HG03442 (cell line): ENCODE measurements at regions not wholly inside any gene's neighbourhood (a gene's known extent, or its start where the extent isn't known, plus 50 kb on each side); places are given as distances from the start of the nearest gene placed in this dataset.
A peak's percentile ranks its signal among the peaks of the same experiment; 100 is the strongest.
"Not testable (repeated sequence)": the region's sequence is repeated elsewhere in the genome, so short reads cannot be mapped to it uniquely, and the experiment has no call there.

Source experiments
- ATAC-seq: cut with Tn5 transposase; IDR thresholded peaks from one replicate; pipeline ENCODE4 v1.9.1; 2021; ENCODE audit warnings: mild to moderate bottlenecking, moderate library complexity; ENCODE audit not compliant: unreplicated experiment

DNA sequence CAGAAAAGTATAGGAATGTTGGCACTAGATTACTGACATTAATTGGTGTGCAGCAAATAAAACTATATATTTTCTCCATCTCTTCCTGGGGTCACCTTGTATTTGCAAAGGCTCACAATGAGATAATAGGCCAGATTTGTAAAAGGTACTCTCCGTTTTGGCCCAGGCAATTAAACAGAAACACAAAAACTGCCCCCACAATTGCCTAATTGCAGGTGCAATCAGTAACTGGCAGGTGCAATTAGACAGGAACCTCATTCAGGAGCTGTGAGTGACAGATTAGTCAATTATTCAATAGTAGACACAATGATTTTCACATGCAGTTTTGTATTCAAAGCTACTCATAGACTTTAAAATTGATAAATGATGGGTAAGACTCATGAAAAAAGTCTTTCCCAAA, 451.4 kb upstream of the ID2 start:
- ATAC-seq: no peak

DNA sequence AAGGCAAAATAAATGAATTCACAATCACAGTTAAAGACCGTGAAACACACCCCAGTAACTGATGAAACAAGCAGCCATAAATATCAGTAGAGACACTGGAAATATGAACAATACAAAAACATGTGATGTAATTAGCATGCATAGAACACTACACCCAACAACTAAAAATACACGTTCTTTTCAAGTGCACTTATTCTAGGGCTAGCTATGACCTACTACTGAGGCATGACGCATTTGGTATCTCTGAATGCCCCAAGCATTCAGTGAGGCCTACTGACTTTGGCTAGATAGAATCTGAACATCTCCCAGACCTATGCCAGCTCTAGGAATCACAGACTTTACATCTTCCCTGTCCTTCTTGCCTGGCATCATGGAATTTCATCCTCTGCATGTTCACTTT, 450.0 kb upstream of the ID2 start:
- no peak for ATAC-seq

DNA sequence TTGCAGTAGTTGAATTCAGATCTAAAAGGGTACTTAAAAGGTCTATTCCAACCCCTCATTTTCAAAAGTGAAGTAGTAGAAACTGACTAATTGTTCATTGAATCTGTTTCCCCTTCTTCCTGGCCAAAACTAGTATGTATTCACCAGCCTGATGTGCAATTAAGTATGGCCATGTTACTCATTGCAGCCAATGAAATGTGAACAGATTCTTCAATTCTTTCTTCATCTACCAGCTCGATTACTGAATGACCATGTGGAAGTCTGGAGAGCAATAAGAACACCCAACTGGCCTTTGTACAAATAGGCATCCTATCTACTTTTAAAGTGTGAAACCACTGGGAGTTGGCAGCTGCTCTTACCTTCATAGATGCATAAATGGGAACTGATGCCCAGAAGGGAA, 449.0 kb upstream of the ID2 start:
- ATAC-seq: no peak

DNA sequence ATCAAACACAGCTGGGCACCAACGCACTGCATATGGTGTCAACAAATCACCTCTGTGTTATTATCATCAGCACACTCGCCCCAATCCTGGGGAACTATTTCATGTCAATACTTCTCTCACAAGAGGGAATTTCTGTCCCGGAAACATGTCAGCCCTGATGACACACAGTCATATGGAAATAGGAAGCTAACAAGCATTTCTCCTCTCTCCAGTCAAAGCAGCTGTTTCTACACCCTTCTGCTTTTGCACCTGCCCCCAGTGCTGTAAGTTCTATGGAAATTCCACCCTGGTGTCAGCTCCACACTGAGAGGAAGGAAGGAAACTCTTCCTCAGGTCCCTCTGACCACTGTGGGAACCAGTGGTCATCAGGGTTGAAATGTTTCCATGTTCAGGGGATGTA, 447.6 kb upstream of the ID2 start:
- peak; percentile 25 for ATAC-seq

DNA sequence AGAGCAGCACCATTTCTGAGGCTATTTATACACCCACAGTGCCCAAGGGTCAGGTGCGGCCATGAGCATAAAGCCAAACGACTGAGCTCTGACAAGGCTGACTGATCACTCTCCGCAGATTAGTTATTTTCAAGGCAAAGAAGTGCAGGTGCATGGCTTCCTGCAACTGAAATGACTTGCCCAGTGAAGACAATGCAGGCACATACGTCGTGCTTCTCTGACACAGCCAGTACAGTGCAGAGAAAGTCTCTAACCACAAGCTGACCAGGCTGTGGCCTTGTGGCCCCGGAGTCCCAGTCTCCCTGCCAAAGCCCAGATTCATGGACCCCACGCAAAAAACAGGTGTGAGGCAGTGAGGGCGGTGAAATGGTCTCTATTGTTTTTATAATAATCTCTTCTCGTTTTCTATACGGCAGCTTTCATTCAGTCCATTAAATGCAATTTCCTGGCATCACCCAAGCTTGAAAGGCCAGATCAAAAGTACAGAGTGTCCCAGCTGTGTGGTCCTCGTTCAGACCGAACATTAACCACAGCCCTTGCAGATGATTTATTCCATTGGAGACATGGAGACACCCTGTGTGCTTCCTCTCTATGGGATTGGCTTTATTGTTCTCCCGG, 447.0 kb upstream of the ID2 start:
- peak; percentile 96 for ATAC-seq

DNA sequence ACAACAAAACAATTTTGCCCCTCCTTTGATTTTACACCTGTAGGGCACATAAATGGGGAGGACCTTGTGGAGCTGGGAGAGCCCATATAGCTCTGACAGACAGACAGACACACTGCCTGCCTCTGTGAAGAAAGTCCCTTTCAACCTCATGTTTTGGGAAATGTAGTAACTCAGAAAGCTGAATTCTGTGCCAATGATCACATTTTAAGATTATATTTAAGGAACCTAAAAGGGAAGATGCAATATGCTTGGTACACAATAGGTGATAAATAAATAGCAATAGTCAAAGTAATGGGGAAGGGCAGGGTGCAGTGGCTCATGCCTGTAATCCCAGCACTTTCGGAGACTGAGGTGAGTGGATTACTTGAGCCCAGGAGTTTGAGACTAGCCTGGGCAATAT, 446.4 kb upstream of the ID2 start:
- ATAC-seq: no peak

DNA sequence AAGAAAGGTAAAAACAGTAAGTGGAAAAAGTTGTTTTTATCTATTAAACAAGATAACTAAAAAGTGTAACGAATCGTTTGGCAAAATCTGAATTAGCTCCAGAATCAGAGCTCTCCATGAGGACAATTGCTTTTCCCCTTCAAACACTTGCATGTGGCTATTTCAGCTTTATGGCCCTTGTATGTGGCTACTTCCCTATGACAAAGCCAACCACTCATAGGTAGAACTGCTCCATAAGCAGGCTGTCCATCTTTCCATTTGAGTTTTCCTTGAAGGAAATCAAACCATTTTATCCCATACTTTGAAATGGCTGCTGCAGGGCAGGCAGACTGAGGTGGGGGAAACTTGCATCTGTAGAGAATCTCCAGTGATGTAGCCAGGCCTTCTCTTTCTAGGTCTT, 445.5 kb upstream of the ID2 start:
- no peak for ATAC-seq

DNA sequence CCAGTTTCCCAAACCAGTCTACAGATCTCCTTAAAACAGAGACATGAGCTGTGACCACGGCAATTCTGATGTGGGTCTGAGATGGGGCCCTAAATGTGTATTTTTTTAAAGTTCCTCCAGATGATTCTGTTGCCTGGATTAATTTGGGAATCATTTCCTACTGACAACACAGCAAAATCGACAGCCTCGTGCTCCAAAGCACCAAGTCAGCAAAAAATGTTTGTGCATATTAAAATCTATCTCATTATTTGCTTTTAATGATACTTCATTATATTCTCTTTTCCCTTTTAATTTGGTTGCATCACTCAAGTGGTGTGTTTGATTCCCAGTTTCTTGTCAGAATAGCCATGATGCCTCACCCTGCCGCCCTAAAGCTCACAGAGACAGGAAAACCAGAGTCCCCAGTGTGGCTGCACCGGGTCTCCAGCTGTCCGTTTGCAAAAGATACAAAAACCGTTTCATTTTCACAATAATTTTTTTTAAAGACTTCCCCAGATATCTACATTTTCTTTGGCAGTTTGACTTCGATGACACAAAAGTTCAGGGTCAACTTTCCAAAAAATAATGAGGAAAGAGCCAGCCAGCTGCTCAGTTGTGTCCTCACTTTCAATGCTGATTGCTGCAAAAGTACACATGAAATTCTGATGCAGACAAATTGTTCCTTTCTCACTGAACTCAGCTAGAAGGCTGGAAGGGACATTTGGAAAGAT, 443.2 kb upstream of the ID2 start:
- ATAC-seq: no peak

DNA sequence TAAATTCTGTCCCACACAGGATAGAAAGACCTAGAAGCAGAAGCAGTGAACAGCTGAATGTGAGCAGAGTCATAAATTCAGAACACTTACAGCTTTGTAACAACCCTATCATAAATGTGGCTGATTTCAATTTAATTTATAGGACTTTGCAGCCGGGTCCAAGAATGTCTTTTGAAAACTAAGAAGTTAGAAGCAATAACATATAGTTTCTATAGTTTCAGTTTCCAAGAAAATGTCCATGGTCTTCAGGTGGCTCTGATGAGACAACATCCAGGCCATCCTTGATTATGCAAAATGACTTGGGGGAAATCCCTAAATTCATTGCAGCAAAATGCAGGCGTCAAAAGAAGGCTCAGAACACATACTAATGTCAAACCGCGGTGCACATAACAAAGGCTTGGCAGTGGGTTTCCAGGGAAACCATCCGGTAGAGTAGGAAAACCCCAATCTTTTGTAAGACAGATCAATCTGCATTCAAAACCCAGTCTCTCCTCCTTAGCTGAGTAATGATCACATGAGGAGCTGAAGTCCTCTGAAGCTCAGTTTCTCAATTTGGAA, 442.2 kb upstream of the ID2 start:
- no peak for ATAC-seq

DNA sequence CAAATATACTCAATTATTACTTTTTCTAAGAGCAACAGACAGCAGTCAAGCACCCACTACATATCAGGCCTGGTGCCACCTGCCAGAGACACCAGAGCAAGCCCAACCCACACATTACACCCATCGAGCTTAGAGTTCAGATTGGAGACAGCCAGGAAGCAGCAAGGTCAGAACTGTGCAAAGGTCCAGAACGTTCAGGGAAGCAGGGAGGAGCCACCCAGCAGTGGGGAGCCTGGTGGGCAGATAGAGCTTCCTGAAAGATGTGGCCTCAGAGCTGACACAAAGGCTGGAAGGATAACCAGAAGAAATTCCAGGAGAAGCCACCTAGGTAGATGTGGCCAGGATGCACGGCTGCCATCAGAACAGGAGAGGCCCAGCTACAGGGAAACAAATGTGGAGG, 440.5 kb upstream of the ID2 start:
- ATAC-seq: no peak

DNA sequence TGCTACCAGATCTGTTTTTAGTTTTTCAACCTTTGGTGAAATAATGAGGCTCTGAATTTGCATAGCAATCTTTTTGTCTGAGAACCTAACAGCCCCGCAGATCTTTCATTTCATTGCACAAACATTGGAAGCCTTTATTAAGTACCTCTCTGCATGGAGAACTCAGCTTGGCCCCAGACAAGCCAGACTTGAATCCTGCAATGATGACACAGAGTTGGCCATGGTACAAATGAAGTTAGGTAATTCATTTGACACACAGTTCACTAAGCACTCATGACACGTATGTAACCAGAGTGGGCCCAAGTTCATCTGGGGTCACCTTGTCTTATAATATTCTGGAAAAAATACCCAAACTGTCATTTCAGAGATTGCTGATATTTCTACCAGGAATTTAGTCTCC, 439.1 kb upstream of the ID2 start:
- no peak for ATAC-seq

DNA sequence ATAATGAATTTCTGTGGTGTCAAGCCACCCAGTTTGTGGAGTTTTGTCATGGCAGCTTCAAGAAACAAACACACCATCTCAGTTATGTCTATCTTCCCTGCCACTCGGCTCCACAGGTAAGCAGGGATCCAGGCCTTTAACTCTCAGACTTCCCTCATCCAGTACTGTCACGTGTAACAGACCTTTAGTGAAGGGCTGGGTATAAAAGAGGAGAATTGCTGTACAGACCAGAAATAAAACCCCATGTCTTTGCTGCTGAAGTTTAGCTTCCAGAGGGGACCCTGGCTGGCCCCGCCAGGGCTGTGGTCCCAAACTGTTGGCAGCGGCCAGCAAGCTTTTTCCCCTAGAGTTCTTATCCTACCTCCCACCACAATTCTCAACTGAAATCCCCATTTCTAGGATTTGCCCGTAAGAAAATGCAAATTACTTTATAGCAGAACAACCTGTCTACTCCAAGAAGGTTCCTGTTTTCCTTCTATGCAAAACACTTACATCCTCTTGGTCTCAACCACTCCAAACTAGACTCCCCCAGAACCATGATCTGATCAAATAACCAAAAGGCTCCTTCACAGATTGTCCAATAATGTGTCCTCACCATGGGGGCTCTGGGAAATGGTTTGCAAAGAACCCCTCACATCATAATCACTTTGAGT, 438.0 kb upstream of the ID2 start:
- no peak for ATAC-seq

DNA sequence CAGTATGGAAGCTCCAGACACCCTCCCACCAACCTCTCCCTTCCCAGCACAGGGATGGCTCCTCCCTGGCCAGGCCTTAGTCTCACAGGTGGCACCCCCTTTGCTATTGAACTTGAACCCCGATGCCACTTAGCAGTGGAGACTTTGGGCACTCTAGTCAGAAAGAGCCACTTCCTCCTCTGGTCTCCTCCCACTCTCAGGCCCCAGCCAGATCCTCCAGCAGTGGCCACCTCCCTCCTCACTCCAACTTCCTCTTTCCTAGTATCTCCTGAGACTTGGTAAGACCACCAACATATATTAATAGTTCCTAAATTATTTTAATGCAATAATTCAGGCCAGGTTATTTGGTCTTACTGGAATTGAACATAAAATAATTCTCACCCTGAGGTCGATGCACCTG, 437.2 kb upstream of the ID2 start:
- no peak for ATAC-seq

DNA sequence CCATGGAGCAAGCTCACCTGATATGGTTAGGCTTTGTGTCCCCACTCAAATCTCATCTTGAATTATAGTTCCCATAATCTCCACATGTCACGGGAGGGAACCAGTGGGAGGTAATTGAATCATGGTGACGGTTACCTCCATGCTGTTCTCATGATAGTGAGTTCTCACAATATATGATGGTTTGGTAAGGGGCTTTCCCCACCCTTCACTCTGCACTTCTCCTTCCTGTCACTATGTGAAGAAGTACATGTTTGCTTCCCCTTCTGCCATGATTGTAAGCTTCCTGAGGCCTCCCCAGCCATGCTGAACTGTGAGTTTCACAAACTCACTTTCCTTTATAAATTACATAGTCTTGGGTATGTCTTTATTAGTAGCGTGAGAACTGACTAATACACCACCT, 435.7 kb upstream of the ID2 start:
- no peak for ATAC-seq

DNA sequence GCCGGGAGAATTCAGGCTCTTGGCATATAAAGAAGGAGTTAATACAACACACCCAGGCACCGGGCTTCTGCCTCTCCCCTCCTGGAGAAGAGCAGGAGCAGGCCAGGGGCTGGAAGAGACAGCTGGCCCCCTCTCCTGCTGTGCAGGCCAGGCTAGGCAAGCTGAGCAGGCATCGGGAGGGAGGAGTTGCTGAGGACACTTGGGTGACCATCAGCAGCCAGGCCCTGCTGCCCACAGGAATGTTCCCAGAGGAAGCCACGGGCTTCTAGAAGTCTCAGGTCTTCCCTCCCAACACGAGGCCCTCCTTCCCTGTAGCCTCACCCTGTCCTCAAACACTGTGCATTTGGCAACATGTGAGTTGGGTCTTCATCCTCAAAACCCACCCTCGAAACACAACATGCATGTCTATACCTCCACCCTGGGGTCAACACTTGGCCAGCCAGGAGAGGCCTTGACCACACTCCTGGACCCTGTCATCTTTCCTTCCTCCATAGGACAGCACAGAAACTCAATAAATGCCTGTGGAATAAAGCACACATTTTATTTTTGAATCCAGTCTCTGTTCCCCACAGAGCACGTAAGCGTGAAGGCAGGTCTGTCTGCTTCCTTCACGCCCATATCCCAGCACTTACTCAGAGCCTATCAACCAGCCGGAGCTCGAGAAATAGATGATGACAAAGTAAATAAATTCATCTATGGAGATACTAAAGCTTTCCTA, 433.8 kb upstream of the ID2 start:
- no peak for ATAC-seq

DNA sequence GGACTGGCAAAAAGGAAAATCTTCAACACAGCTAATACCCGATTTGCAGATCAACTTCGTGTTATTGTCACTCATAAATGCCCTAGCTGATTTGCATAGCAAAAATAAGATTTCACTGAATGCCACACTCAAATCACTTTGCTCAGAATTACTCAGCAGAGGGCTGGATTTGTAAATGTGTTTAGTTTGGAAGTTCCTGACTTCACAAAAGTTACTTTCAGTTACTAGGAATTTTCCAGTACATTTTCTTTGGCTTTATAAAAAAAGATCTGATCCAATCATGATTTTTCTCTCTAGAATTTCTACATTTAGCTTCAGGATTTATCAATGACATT, 433.3 kb upstream of the ID2 start:
- no peak for ATAC-seq

DNA sequence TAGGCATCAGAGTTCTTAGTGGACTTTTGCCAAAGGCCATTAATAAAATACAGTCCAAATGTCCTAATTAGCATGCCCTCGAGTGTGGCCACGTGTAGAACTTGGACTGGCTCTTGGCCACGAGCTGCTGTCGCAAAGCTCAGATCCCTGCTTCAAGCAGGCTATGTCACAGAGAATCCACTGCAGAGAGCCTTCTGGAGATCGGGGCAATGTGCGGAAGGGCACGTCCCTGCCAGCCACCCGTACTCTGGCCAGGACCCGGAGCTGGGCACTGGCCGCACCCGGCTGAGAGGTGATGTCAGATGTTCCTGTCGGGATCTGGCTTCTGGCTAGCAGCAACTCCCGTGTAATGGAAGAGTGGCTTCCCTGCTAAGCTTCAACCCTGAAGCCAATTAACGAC, 432.7 kb upstream of the ID2 start:
- no peak for ATAC-seq

DNA sequence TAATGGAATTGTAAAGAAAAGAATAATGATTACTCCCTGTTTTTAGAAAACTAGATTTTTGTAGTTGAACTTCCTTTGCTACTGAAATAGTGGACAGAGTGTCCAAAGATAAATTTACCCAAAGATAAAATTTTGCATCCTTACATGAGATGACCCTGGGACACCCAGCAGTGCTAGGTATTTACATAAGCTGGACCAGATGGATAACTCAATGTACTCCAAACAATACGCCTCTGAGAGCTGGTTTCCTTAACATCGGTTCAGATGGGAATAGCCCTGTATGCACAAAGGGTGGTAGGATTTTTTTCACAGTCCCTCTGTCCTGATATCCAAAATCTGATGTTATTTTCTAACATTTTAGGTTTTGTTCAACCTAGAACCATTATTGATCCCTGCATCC, 432.1 kb upstream of the ID2 start:
- ATAC-seq: no peak

DNA sequence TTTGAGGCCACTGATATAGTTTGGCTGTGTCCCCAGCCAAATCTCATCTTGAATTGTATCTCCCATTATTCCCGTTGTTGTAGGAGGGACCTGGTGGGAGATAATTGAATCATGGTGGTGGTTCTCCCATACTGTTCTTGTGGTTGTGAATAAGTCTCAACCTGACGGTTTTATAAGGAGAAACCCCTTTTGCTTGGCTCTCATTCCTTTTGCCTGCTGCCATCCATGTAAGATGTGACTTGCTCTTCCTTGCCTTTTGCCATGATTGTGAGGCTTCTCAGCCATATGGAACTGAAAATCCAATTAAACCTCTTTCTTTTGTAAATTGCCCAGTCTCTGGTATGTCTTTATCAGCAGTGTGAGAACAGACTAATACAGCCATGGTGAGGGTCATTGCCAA, 431.6 kb upstream of the ID2 start:
- ATAC-seq: not testable (repeated sequence)

DNA sequence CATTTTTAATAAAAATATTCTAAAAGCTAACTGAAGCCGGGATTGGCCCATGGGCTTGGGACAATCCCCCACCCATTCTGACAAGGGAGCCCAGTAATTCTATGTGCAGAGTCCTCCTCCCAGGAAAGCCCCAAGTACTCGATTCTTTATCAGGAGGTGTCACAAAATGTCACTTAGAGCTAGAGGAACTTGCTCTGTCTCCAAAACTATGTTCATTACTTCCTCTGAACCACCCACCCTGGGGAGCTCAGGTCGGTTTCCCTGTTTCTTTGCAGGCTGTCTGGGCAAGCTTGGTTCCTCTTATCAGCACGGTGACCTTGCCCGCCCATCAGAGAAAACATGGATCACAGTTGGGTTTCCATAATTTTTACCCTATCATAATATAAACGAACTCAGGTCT, 430.6 kb upstream of the ID2 start:
- ATAC-seq: no peak

DNA sequence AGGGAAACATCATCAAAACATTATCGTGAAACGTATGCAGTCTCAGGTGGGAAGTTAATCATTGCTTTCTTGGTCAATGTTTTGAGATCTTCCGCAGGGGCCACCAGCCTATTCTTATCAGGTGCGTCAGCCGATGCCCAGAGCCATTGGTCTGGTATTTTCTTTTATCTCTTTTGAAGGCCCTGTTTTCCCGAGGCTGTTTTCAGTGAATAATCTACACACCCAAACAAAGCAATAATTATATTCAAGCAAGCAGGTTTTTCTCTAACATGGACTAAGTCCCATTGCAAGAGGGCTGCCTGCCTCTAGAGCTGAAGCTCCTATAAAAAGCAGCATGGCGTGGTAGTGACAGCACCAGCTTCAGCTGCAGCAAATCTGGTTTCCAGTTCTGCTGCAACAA, 430.0 kb upstream of the ID2 start:
- ATAC-seq: no peak
